HFFc6 (cell line): ENCODE measurements at regions not wholly inside any gene's neighbourhood (a gene's known extent, or its start where the extent isn't known, plus 50 kb on each side); places are given as distances from the start of the nearest gene placed in this dataset.

Source experiments
- DNase-seq: peaks from one replicate; pipeline ENCODE4 v3.0.0-alpha.2; 2018
- H3K27ac Mint-ChIP-seq: 2 replicates; pipeline ENCODE4 v1.8.0; 2020; ENCODE audit warnings: mild to moderate bottlenecking, mixed read lengths
- H3K27me3 Mint-ChIP-seq: 2 replicates; pipeline ENCODE4 v1.8.0; 2021; ENCODE audit warnings: mild to moderate bottlenecking, moderate library complexity, mixed read lengths; ENCODE audit not compliant: insufficient read depth
- H3K36me3 Mint-ChIP-seq: 2 replicates; pipeline ENCODE4 v1.8.0; 2021; ENCODE audit warnings: low read depth, mixed read lengths
- H3K4me1 Mint-ChIP-seq: 2 replicates; pipeline ENCODE4 v1.8.0; 2020; ENCODE audit warnings: low read depth, mixed read lengths
- H3K4me3 Mint-ChIP-seq: 2 replicates; pipeline ENCODE4 v1.8.0; 2020; ENCODE audit warnings: mild to moderate bottlenecking, moderate library complexity, mixed read lengths
- H3K9me3 Mint-ChIP-seq: 2 replicates; pipeline ENCODE4 v1.8.0; 2020; ENCODE audit warnings: mild to moderate bottlenecking, mixed read lengths
- TF ChIP-seq, protein P1 (sequence below): fragments of 200-600 bp; sonication (generic); IDR thresholded peaks from 2 replicates; pipeline ENCODE4 v1.5.0; 2021; ENCODE audit warnings: antibody characterized with exemption, mild to moderate bottlenecking

DNA sequence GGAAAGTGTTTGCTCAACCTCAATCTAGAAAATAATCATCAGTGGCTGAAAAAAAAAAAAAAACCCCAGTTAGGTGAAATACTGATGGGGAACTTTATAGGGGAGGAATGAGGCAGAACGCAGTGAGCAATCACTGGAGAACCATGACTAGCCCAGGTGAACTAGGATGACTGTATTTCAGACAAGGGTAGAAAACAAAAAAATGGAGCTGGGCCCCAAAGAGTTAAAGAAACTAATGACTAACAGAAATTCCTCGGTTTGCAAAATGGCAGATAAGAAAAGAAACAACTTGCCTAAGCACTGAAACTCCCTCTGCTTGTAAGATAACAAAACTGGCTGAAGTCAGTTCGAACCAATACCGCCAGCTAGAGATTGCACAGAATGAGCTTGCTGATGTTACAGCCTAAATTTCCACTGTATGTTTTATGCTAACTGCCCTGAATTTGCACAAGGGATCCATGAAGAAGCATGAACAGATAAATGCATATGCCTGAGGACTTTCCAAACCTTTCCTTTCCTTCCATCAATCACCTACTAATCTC lies 245.9 kb downstream of the METTL4 start:
- Mint-ChIP-seq H3K9me3 (no peaks in the 10 kb centered on the region), H3K4me1 (peaks cover 34% of the 10 kb centered on the region), H3K27me3 (peaks cover 5% of the 10 kb centered on the region), H3K36me3 (0 out of 2 replicates have a peak, but pooled peaks cover 4% of the 10 kb centered on the region), H3K4me3 (peak overlapping the region; percentile 33; the same call in 1 of the 2 replicates), H3K27ac (no peak overlapping the region; the same call in 1 of the 2 replicates)
- DNase-seq = peak; percentile 10
- TF ChIP-seq, protein P1, sequence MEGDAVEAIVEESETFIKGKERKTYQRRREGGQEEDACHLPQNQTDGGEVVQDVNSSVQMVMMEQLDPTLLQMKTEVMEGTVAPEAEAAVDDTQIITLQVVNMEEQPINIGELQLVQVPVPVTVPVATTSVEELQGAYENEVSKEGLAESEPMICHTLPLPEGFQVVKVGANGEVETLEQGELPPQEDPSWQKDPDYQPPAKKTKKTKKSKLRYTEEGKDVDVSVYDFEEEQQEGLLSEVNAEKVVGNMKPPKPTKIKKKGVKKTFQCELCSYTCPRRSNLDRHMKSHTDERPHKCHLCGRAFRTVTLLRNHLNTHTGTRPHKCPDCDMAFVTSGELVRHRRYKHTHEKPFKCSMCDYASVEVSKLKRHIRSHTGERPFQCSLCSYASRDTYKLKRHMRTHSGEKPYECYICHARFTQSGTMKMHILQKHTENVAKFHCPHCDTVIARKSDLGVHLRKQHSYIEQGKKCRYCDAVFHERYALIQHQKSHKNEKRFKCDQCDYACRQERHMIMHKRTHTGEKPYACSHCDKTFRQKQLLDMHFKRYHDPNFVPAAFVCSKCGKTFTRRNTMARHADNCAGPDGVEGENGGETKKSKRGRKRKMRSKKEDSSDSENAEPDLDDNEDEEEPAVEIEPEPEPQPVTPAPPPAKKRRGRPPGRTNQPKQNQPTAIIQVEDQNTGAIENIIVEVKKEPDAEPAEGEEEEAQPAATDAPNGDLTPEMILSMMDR = no peak

DNA sequence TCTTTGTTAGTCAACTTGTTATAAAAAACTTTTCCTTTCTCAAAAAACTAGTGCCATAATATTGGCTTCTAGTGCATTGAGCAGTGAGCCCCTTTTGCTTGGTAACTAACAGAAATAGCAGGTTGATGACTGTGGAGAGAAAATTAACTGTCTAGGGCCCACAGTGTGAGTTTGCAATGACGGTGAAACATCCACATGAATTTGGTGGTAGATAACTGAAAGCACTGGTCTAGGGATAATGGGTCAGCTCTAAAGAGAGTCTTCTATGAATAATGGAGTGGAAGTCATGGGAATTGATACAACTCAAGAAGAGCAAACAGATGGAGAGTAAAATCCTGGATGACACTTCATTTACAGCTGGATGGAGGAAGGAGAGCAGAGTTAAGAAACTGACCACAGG lies 245.4 kb downstream of the METTL4 start:
- H3K4me1 Mint-ChIP-seq = peaks cover 32% of the 10 kb centered on the region
- no peak overlapping the region; the same call in 1 of the 2 replicates for H3K27ac Mint-ChIP-seq
- H3K4me3 Mint-ChIP-seq = peak overlapping the region; percentile 33; the same call in 1 of the 2 replicates
- TF ChIP-seq, protein P1 = no peak
- DNase-seq = no peak
- H3K27me3 Mint-ChIP-seq = peaks cover 5% of the 10 kb centered on the region
- H3K36me3 Mint-ChIP-seq = 0 out of 2 replicates have a peak, but pooled peaks cover 4% of the 10 kb centered on the region
- H3K9me3 Mint-ChIP-seq = no peaks in the 10 kb centered on the region

DNA sequence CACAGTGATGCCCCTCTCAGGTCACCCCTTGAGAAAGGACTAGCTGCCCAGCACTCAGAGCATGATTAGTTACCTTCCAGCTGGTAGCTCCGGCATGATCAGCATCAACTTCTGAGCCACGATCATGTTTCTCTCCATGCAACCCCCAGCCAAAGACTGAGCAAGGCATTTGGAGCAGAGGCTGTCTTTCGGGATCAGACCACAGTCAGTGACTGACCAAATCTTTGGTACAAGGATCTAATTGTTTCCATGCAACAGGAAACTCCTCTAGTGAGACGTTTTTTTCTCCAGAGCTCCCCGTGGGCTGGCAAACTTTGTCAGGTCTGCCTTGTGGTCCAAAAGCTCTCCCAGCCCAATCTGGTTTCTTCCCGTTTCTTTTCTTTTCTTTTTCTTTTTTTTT lies 244.3 kb downstream of the METTL4 start:
- Mint-ChIP-seq H3K4me3 (no peak overlapping the region), H3K27ac (no peak overlapping the region), H3K27me3 (peaks cover 5% of the 10 kb centered on the region), H3K4me1 (peaks cover 37% of the 10 kb centered on the region), H3K36me3 (0 out of 2 replicates have a peak, but pooled peaks cover 4% of the 10 kb centered on the region), H3K9me3 (no peaks in the 10 kb centered on the region)
- no peak for DNase-seq
- TF ChIP-seq, protein P1 = no peak

DNA sequence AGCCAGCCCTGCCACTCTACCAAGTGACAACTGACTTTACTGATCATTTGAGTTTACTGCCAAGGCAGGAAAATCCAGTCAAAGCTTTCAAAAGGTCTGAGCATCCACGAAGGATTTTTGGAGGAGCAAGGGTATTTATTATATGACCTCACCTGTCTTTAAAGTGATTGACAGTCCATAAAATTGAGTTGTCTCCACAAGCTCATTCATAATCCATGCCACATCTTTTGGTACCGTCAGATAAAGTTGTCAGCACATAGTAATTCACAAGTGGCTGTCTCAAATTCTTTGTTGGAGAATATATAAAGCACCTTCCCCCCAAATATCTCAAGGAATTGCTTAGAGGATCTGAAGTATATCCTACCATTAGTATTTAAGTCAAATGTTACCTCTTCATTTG lies 240.5 kb downstream of the METTL4 start:
- H3K27me3 Mint-ChIP-seq = peaks cover 5% of the 10 kb centered on the region
- H3K4me1 Mint-ChIP-seq = peaks cover 24% of the 10 kb centered on the region
- TF ChIP-seq, protein P1 = no peak
- no peak for DNase-seq
- H3K9me3 Mint-ChIP-seq = no peaks in the 10 kb centered on the region
- no peak overlapping the region for H3K27ac Mint-ChIP-seq
- no peak overlapping the region for H3K4me3 Mint-ChIP-seq
- no peaks in the 10 kb centered on the region for H3K36me3 Mint-ChIP-seq

DNA sequence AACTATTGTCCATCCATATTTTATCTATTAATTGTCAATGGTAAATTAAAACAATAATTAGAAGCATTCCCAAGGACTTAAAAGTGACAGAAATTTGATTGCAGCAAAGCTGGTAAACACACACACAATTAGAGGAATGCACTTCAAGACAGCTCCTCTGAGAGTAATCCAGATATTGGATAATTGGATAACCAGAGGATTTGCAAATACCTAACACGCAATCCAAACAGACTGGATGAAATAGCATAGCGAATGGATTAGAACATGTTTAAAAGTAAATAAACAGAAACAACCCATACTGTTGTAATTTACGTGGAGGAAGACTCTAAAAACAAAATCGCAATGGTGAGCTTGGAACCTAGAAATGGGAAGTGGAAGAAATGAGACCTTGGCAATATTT lies 239.8 kb downstream of the METTL4 start:
- Mint-ChIP-seq H3K4me1 (peaks cover 17% of the 10 kb centered on the region; the same call in 1 of the 2 replicates), H3K27me3 (peaks cover 5% of the 10 kb centered on the region; the same call in 1 of the 2 replicates), H3K4me3 (no peak overlapping the region), H3K36me3 (no peaks in the 10 kb centered on the region), H3K27ac (no peak overlapping the region), H3K9me3 (no peaks in the 10 kb centered on the region)
- TF ChIP-seq, protein P1 = no peak
- no peak for DNase-seq
